ENCODE measurements at regions not wholly inside any gene's neighbourhood (a gene's known extent, or its start where the extent isn't known, plus 50 kb on each side); places are given as distances from the start of the nearest gene placed in this dataset.
A peak's percentile ranks its signal among the peaks of the same experiment; 100 is the strongest.
"Not testable (repeated sequence)": the region's sequence is repeated elsewhere in the genome, so short reads cannot be mapped to it uniquely, and the experiment has no call there.

DNA sequence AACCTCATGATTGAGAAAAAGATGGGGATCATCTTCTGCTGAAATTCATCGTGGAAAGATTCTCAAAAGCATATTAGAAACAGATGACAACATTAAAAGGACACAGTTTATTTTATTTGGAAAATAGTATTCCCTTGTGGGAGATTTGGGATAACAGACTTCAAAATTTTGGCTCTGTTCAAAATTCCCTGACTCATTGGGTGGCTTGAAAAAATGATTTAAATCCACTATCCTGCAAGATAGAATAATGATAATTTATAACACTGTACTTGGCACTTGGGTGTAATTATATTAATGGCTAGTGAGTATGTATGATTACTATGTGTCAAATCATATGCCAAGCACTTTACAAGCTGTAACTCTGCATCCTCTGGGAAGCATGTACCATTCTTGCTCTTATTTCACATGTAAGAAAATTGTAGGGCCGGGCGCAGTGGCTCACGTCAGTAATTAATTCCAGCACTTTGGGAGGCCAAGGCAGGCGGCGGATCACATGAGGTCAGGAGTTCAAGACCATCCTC, 128.8 kb downstream of the LMNTD1 start:
- DNase-seq (ENCODE audit: low read depth), result no peak

DNA sequence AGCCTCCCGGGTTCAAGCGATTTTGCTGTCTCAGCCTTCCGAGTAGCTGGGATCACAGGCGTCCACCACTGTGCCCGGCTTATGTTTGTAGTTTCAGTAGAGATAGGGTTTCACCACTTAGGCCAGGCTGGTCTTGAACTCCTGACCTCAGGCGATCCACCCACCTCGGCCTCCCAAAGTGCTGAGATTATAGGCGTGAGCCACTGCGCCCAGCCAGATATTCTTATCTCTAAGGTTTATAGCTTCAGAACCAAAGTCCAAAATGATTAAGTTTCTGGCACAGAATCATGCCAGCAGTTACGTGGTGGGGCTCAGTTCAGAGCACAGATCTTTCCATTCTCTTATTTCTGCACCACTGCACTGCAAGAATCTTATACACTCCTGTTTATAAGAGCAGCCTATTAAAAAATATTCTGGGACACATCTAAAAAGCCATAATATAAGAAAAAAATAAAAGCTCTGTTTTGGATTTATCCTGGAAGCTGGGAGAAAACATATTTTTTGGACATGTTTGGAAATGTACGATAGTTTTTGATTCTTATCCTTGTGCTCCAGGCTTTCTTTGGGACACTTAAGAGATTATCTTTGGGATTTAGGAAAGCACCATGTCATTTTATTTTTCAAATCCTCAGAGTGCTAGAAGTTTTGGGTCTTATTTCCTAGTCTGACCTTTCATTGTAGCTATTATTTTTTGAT, 129.6 kb downstream of the LMNTD1 start:
- no peak for DNase-seq (ENCODE audit: low read depth)

GRCh38 chr12:25422241-25422640, 130.8 kb downstream of the LMNTD1 start:
- no peak for DNase-seq (ENCODE audit: low read depth)

GRCh38 chr12:25421651-25422167, 131.4 kb downstream of the LMNTD1 start:
- no peak for DNase-seq (ENCODE audit: low read depth)

DNA sequence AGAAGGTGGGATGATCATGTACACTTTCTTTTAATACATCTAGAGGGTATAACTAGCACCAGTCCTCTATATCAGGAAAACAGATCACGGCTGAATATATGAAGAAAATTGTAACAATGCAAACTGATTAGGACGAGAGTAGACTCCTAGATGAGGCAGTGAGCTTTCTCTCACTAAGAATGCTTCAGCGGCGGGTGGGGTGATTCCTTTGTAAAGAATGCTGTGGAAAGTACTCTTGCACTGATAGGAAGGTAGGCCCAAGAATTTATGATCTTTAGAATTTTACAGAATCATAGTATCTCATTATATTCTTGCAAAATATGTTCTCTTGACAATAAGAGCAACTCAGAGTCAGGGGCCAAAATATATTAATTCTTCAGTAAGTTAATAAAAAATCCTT, 133.0 kb downstream of the LMNTD1 start:
- DNase-seq (ENCODE audit: low read depth), result no peak

DNA sequence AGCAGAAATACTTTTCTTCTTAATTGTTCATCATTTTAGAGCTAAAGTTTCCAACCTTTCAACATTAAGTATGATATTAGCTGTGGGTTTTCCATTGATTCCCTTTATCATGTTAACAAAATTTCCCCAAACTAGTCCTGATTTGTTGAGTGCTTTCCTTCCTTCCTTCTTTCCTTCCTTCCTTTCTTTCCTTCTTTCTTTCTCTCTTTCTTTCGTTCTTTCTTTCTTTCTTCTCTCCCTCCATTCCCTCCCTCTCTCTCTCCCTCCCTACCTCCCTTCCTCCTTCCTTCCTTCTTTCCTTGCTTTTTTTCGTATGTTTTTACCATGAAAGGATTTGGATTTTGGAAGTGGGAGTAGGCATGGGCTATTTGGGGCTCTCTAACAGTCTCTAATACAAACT, 133.5 kb downstream of the LMNTD1 start:
- no peak for DNase-seq (ENCODE audit: low read depth)

GRCh38 chr12:25417071-25417470, 136.0 kb downstream of the LMNTD1 start:
- DNase-seq (ENCODE audit: low read depth), result peak; percentile 11

- DNase-seq (ENCODE audit: low read depth), result no peak
These were observed 136.6 kb downstream of the LMNTD1 start for GRCh38 chr12:25416516-25416915.

DNA sequence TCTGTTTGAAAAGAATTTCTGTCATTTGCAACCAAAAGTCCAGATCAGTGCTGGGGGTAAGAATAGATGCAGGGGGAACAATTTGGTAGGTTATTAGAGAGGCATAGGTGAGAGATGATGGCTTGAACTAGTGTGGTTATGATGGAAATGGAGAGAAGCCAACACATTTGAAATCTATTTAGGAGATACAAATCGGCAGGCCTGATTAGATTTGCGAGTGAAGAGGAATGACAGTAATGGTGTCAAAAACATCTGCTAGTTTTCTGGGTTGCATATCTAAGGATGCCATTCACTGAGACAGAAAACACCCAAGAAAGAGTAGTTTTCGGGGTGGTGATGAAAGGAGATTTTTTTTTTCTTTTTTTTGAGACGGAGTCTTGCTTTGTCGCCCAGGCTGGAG, 138.1 kb downstream of the LMNTD1 start:
- no peak for DNase-seq (ENCODE audit: low read depth)

- no peak for DNase-seq (ENCODE audit: low read depth)
These were observed 140.3 kb downstream of the LMNTD1 start for GRCh38 chr12:25412735-25413134.

DNA sequence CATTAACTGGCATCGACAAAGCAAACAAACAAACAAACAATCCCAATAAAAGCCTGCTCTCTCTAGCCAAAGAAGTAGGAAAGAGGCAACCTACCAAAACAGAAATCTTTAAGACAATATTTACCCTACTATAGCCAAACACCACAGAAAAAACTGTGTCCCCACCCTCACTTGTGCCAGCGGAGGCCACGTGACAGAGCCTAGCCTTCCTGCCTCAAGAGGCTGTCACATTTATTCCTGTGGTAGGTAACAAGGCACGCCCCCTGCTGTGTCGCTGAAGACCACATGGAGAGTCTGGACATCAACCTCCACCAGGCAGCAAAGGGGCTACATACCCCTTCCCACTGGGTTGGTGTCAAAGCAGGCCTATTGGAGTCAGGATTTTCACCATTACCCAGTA, 148.1 kb downstream of the LMNTD1 start:
- no peak for DNase-seq (ENCODE audit: low read depth)

DNA sequence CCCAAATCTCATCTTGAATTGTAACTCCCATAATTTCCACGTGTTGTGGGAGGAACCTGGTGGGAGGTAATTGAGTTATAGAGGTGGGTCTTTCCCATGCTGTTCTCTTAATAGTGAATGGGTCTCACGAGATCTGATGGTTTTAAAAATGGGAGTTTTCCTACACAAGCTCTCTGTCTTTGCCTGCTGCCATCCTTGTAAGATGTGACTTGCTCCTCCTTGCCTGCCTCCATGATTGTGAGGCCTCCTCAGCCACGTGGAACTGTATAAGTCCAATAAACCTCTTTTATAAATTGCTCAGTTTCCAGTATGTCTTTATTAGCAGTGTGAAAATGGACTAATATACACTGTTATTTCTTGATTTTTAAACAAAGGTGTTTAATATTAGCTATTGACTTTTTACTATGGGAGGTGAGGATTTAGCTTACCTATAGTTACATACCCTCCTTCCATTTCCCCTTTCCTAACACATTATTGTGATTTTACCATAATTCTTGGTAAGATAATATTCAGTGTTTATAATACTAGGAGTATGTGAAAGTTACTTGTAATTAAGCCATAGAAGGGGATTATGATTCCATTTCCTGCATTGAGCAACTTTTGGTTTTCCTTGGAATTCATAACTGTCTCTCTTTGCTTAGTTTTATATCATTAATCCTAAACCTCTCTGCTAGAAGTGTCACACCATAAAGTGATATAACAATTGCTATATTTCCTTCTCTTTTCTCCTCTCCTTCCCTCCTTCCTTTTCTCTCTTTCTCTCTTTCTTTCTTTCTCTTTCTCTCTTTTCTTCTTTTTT, 151.0 kb upstream of the KRAS start:
- DNase-seq (ENCODE audit: low read depth), result no peak

DNA sequence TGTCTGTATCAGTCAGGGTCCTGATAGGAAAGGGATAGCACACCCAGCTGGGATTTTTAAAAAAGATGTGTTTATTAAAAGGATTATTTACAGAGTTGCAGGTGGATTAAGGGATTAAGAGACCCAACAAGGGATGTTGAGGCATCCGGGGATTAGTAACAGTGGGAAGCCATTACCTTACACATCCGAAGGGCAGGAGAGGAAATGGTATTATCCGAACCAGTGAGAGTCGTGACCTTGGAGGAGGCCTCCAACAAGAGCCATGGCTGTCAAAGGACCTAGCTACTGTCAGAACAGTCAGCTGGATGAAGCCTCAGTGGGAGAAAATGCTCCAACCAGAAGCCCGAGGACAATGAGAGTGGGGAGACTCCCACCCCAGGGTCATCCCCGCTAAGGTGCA, 146.3 kb upstream of the KRAS start:
- no peak for DNase-seq (ENCODE audit: low read depth)

- no peak for DNase-seq (ENCODE audit: low read depth)
These were observed 144.5 kb upstream of the KRAS start for GRCh38 chr12:25395227-25395626.

DNA sequence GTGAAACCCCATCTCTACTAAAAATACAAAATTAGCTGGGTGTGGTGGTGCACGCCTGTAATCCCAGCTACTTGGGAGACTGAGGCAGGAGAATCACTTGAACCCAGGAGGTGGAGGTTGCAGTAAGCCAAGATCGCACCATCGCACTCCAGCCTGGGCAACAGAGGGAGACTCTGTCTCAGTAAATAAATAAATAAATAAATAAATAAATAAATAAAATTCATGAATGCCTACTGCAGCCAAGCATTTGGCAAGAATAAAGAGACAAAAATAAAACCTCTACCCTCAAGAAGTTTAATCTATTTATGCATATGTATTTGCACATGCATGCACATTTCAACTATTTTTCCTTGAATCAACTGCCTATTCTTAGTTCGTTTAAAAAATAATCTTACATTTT, 144.0 kb upstream of the KRAS start:
- not testable (repeated sequence) for DNase-seq (ENCODE audit: low read depth)

GRCh38 chr12:25394025-25394424, 143.3 kb upstream of the KRAS start:
- DNase-seq (ENCODE audit: low read depth), result no peak

- DNase-seq (ENCODE audit: low read depth), result not testable (repeated sequence)
These were observed 140.6 kb upstream of the KRAS start for GRCh38 chr12:25391346-25391745.

- no peak for DNase-seq (ENCODE audit: low read depth)
These were observed 137.5 kb upstream of the KRAS start for GRCh38 chr12:25388183-25388582.

GRCh38 chr12:25387732-25388050, 137.0 kb upstream of the KRAS start:
- no peak for DNase-seq (ENCODE audit: low read depth)

GRCh38 chr12:25386831-25387731, 136.4 kb upstream of the KRAS start:
- peak; percentile 92 for DNase-seq (ENCODE audit: low read depth)

DNA sequence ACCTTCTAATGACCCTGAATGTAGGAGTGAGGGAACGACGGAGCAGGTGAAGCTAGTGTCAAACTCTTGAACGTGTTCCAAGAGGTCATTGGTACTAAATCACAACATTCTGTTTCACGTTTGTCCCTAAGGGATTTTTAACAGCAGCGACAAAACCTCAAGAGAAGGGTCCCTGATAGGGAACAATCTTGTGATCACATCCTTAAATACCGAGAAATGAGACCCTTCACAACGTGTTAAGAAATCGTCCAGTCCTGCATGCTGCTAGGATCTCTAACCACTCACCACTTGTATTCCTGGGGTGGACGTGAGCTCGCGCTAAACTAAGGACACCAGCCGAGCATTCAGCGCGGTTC, 134.1 kb upstream of the KRAS start:
- no peak for DNase-seq (ENCODE audit: low read depth)

All from myocyte (in vitro differentiated cells).